K562 (cell line): ENCODE measurements at regions not wholly inside any gene's neighbourhood (a gene's known extent, or its start where the extent isn't known, plus 50 kb on each side); places are given as distances from the start of the nearest gene placed in this dataset.

Experiments
- ATAC-seq: fragments of 200-7000 bp; cut with Tn5 transposase; 3 replicates; pipeline ENCODE4 v1.9.1; 2020; ENCODE audit warnings: moderate library complexity
- BruUV-seq: library from RNA; stranded (reverse); fragments of 400-500 nt; replicated peaks from 2 replicates; lab custom pipeline; 2021; lab: Mats Ljungman, UMichigan
- CTCF ChIA-PET: fragments of 300-600 bp; formaldehyde crosslinking; extraction: SDS; loops from one replicate; lab custom pipeline; 2021; ENCODE audit warnings: low intra/inter-chr PET ratio; lab: Yijun Ruan, JAX
- POLR2A ChIA-PET: fragments of 300-600, 350-650 bp; sonication (Branson Sonifier 250); formaldehyde crosslinking; extraction: SDS; loops from one replicate; lab custom pipeline; 2021; ENCODE audit warnings: antibody characterized with exemption, inconsistent platforms; lab: Yijun Ruan, JAX
- DNase-seq, 4 experiments: peaks; one replicate each; pipeline versions ENCODE4 v3.0.0 to v3.0.0-alpha.2; 2011 to 2018; ENCODE audit warnings: low spot score in 3 of 4, mixed read lengths in 3 of 4; ENCODE audit errors: extremely low read depth in 1 of 4
- FAIRE-seq: peaks from 2 replicates; lab custom pipeline; 2011; peaks lifted over from hg19 to GRCh38; lab: Jason Lieb, UNC
- H2AFZ ChIP-seq: 2 replicates; pipeline ENCODE4 v1.6.0; 2011; ENCODE audit warnings: low read depth, low read length, control low read depth, inconsistent platforms
- H3K27ac ChIP-seq: fragments of 200-600 bp; 3 replicates; pipeline ENCODE4 v1.8.0; 2011; ENCODE audit warnings: low read depth, mild to moderate bottlenecking, control low read depth, inconsistent platforms, low read length, moderate library complexity, mixed read lengths; ENCODE audit errors: extremely low read depth
- H3K27me3 ChIP-seq, 2 experiments: fragments of 300-600 bp in 1 of 2; 2 replicates in 1 of 2; 3 replicates in 1 of 2; pipeline versions ENCODE4 v1.6.0 to v1.8.0; 2011; ENCODE audit warnings: inconsistent platforms in 2 of 2, low read length in 2 of 2, mild to moderate bottlenecking in 1 of 2, mixed read lengths in 1 of 2, moderate library complexity in 1 of 2; ENCODE audit not compliant: control insufficient read depth in 2 of 2, insufficient read depth in 2 of 2
- H3K36me3 ChIP-seq: fragments of 300-600 bp; 3 replicates; pipeline ENCODE4 v1.8.0; 2011; ENCODE audit warnings: mild to moderate bottlenecking, low read length, inconsistent platforms; ENCODE audit not compliant: control insufficient read depth, insufficient read depth
- H3K4me1 ChIP-seq, 2 experiments: fragments of 200-600 bp in 1 of 2; replicated peaks in 1 of 2; 2 replicates in 1 of 2; 3 replicates in 1 of 2; pipeline versions ENCODE4 v1.5.1 to v1.8.0; 2011; ENCODE audit warnings: inconsistent platforms in 2 of 2, low read length in 2 of 2, mild to moderate bottlenecking in 1 of 2, mixed read lengths in 1 of 2, moderate library complexity in 1 of 2; ENCODE audit not compliant: control insufficient read depth in 2 of 2, insufficient read depth in 2 of 2
- H3K4me2 ChIP-seq: 2 replicates; pipeline ENCODE4 v1.6.1; 2011; ENCODE audit warnings: low read length, control low read depth, inconsistent platforms, mixed read lengths; ENCODE audit not compliant: insufficient read depth
- H3K4me3 ChIP-seq: fragments of 200-600 bp; sonication (generic), shearing (Covaris generic); 2 replicates; pipeline ENCODE4 v1.5.1; 2016; ENCODE audit warnings: control low read depth, inconsistent platforms
- H3K79me2 ChIP-seq: fragments of 200-600 bp; 3 replicates; pipeline ENCODE4 v1.8.0; 2011; ENCODE audit warnings: low read length, inconsistent platforms; ENCODE audit not compliant: control insufficient read depth, insufficient read depth
- H3K9ac ChIP-seq, 2 experiments: 2 replicates each; pipeline versions ENCODE4 v1.6.0 to v1.6.1; 2011; ENCODE audit warnings: low read depth in 2 of 2, low read length in 2 of 2, control low read depth in 1 of 2, inconsistent platforms in 1 of 2, mild to moderate bottlenecking in 1 of 2, mixed read lengths in 1 of 2; ENCODE audit not compliant: insufficient read depth in 1 of 2
- H3K9me1 ChIP-seq: one replicate; pipeline ENCODE4 v1.6.0; 2011; ENCODE audit warnings: inconsistent platforms, mild to moderate bottlenecking, low read length, moderate library complexity; ENCODE audit not compliant: control insufficient read depth, insufficient read depth
- H3K9me3 ChIP-seq: replicated peaks from 2 replicates; pipeline ENCODE4 v1.5.1; 2011; ENCODE audit warnings: low read depth, low read length, inconsistent platforms; ENCODE audit not compliant: control insufficient read depth, insufficient read depth
- H4K20me1 ChIP-seq: replicated peaks from 2 replicates; pipeline ENCODE4 v1.6.1; 2011; ENCODE audit warnings: low read length, inconsistent platforms, mixed read lengths; ENCODE audit not compliant: control insufficient read depth, insufficient read depth
- CREBBP ChIP-seq: IDR thresholded peaks from one replicate; pipeline ENCODE4 v1.6.1; 2012; ENCODE audit warnings: low read depth, mild to moderate bottlenecking, control low read depth, inconsistent platforms, low read length
- DIDO1 ChIP-seq: fragments of 450-650 bp; IDR thresholded peaks from 2 replicates; pipeline ENCODE4 v1.6.1; 2016; ENCODE audit warnings: low read depth, missing biosample characterization, missing genetic modification characterization
- E2F5 ChIP-seq: sonication (generic); formaldehyde crosslinking; IDR thresholded peaks from 2 replicates; pipeline ENCODE4 v1.8.0; 2022; ENCODE audit warnings: mild to moderate bottlenecking, missing genetic modification reagents
- GATAD2A ChIP-seq: fragments of 450-650 bp; IDR thresholded peaks from 2 replicates; pipeline ENCODE4 v1.6.1; 2017
- HMGXB4 ChIP-seq: sonication (generic); formaldehyde crosslinking; IDR thresholded peaks from 2 replicates; pipeline ENCODE4 v1.8.1; 2023; ENCODE audit warnings: mild to moderate bottlenecking, missing genetic modification reagents
- KLF16 ChIP-seq: IDR thresholded peaks from 2 replicates; pipeline ENCODE4 v1.6.1; 2016; ENCODE audit warnings: antibody characterized with exemption
- MNT ChIP-seq, 2 experiments: fragments of 450-650 bp; conservative IDR thresholded peaks; 2 replicates each; pipeline ENCODE4 v1.6.1; 2017; ENCODE audit warnings: mild to moderate bottlenecking in 2 of 2, moderate library complexity in 2 of 2
- PATZ1 ChIP-seq: fragments of 250-450 bp; sonication (Bioruptor Pico); IDR thresholded peaks from 2 replicates; pipeline ENCODE4 v1.5.0; 2020; ENCODE audit warnings: mild to moderate bottlenecking, borderline replicate concordance
- RBFOX2 ChIP-seq: fragments of 200-400 bp; formaldehyde crosslinking; IDR thresholded peaks from 2 replicates; pipeline ENCODE4 v1.6.1; 2017; ENCODE audit warnings: low read depth, mild to moderate bottlenecking, low read length, moderate library complexity
- SMAD4 ChIP-seq: fragments of 250-450 bp; sonication (Bioruptor Pico); conservative IDR thresholded peaks from 2 replicates; pipeline ENCODE4 v1.8.0; 2021; ENCODE audit warnings: inconsistent platforms, mild to moderate bottlenecking, moderate library complexity
- ZC3H4 ChIP-seq: sonication (generic); formaldehyde crosslinking; IDR thresholded peaks from 2 replicates; pipeline ENCODE4 v1.9.0; 2021; ENCODE audit warnings: missing genetic modification reagents, borderline replicate concordance
- ZHX1 ChIP-seq: fragments of 150-350 bp; conservative IDR thresholded peaks from 2 replicates; pipeline ENCODE4 v1.6.1; 2014; ENCODE audit warnings: low read length
- ZNF175 ChIP-seq: fragments of 200-800 bp; sonication (Bioruptor generic); IDR thresholded peaks from 2 replicates; pipeline ENCODE4 v1.6.1; 2016; ENCODE audit warnings: low read depth, mild to moderate bottlenecking, missing genetic modification characterization, missing compliant biosample characterization
- ZNF644 ChIP-seq: fragments of 200-800 bp; sonication (Bioruptor generic); IDR thresholded peaks from 2 replicates; pipeline ENCODE4 v1.6.1; 2016; ENCODE audit warnings: low read depth, missing genetic modification characterization, missing compliant biosample characterization
- ZNF75A ChIP-seq: fragments of 450-650 bp; formaldehyde crosslinking; IDR thresholded peaks from 2 replicates; pipeline ENCODE4 v1.4.0; 2020; ENCODE audit warnings: mild to moderate bottlenecking
- WGBS: fragments of 100-300 bp; shearing (Covaris generic); methylation state at CpG from one replicate; pipeline ENCODE4 v1.1.6; 2016; ENCODE audit warnings: low coverage, mixed read lengths; ENCODE audit not compliant: insufficient coverage; ENCODE audit errors: missing lambda C conversion rate; 5-methylcytosine and 5-hydroxymethylcytosine counted together
- in situ Hi-C: fragments of 300-500 bp; cut with MboI; formaldehyde crosslinking; loops from 4 replicates; pipeline ENCODE4 v1.15.0; 2018; ENCODE audit warnings: inconsistent platforms, mixed read lengths
- intact Hi-C: fragments of 100-400 bp; cut with micrococcal nuclease; formaldehyde crosslinking; loops from 2 replicates; pipeline ENCODE4 v1.14.2; 2022

GRCh38 chr18:25621682-25622081 is 269.7 kb upstream of the ZNF521 start:
- Histone ChIP-seq H3K27ac (no peak overlapping the region), H3K4me2 (no peak overlapping the region), H2AFZ (no peak overlapping the region), H3K4me1 (no peaks in the 10 kb centered on the region), H3K36me3 (no peaks in the 10 kb centered on the region), H3K4me3 (no peak overlapping the region), H4K20me1 (no peaks in the 10 kb centered on the region), H3K9me1 (no peaks in the 10 kb centered on the region), H3K9ac (no peak overlapping the region), H3K27me3 (no peaks in the 10 kb centered on the region), H3K9me3 (no peaks in the 10 kb centered on the region), H3K79me2 (no peaks in the 10 kb centered on the region)
- DNase-seq (no peak), ATAC-seq (no peak), FAIRE-seq (no peak)
- WGBS: 0% methylated on average over 2 of the region's 2 CpGs
- POLR2A ChIA-PET: no interaction called here
- intact Hi-C loops: loop anchor here (5.0 kb wide), 1 partner anchor 46 kb away; no protein-coding TSS in a partner anchor
- in situ Hi-C loops: no loop called here
- no TSS peak for BruUV-seq
- CTCF ChIA-PET: no interaction called here
- TF ChIP-seq DIDO1: no peak
- no peak for TF ChIP-seq KLF16
- no peak for TF ChIP-seq ZNF175 (CRISPR knock-in tag)
- no peak for TF ChIP-seq ZC3H4 (CRISPR knock-in tag)
- no peak for TF ChIP-seq SMAD4 (CRISPR knock-in tag)
- TF ChIP-seq ZNF75A (CRISPR knock-in tag): no peak
- TF ChIP-seq CREBBP: no peak
- TF ChIP-seq E2F5 (CRISPR knock-in tag): no peak
- TF ChIP-seq RBFOX2: no peak
- no peak for TF ChIP-seq MNT (conservative IDR thresholded peaks at IDR 0.05)
- no peak for TF ChIP-seq HMGXB4
- TF ChIP-seq PATZ1: no peak
- TF ChIP-seq GATAD2A: no peak
- TF ChIP-seq ZHX1: no peak
- no peak for TF ChIP-seq ZNF644 (tag)
